GM23338 (cell line): ENCODE measurements at regions not wholly inside any gene's neighbourhood (a gene's known extent, or its start where the extent isn't known, plus 50 kb on each side); places are given as distances from the start of the nearest gene placed in this dataset.

Experiments
- CREB1 ChIP-seq: fragments of 250-450 bp; sonication (Bioruptor Pico); IDR thresholded peaks from 2 replicates; pipeline ENCODE4 v1.5.0; 2020; ENCODE audit warnings: low read depth, mild to moderate bottlenecking, moderate library complexity
- CTCF ChIP-seq, 2 experiments: fragments of 200-600 bp in 1 of 2; sonication (generic) in 1 of 2; conservative IDR thresholded peaks; 2 replicates each; pipeline versions ENCODE4 v1.5.1 to v1.6.1; 2016 to 2017; ENCODE audit warnings: antibody characterized with exemption in 2 of 2, low read depth in 2 of 2, mild to moderate bottlenecking in 2 of 2, moderate library complexity in 1 of 2
- EZH2phosphoT487 ChIP-seq: fragments of 200-600 bp; sonication (generic); IDR thresholded peaks from one replicate; pipeline ENCODE4 v1.8.1; 2018; ENCODE audit warnings: antibody characterized with exemption; ENCODE audit not compliant: unreplicated experiment
- POLR2AphosphoS5 ChIP-seq: IDR thresholded peaks from 2 replicates; pipeline ENCODE4 v1.6.1; 2016; ENCODE audit warnings: antibody characterized with exemption, low read depth
- TF ChIP-seq, protein P1 (sequence below): IDR thresholded peaks from one replicate; pipeline ENCODE4 v1.6.1; 2018; ENCODE audit warnings: antibody characterized with exemption; ENCODE audit not compliant: unreplicated experiment

DNA sequence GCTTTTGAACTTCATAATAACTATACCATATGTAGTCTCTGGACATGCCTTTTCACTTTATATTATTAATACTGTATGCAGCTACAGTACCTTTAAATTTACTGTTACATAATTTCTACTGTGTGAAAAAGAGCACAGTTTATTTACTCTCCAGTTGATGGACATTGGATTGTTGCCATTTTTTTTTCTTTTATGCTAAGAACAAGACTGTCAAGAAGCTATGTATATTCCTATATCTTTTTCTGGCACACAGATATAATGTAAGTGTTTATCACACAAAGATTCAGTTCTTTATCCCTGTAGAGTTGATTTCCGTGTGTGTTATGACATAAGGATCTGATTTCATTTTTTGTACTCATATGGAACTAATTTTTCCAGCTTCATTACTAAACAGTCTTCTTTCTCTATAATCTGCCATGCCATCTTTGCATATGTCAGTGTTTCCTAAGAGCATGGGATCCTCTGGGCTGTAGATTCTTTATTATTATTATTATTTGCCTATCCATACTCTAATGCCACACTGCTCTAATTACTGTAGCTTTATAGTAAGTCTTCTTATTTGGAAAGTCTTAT, 593.0 kb upstream of the ATP2B1 start:
- TF ChIP-seq POLR2AphosphoS5 (no peak), CTCF (conservative IDR thresholded peaks at IDR 0.05; ENCODE audit: low read depth in 2 of 2) (no peak), CREB1 (CRISPR knock-in tag) (no peak), EZH2phosphoT487 (no peak)
- TF ChIP-seq, protein P1, sequence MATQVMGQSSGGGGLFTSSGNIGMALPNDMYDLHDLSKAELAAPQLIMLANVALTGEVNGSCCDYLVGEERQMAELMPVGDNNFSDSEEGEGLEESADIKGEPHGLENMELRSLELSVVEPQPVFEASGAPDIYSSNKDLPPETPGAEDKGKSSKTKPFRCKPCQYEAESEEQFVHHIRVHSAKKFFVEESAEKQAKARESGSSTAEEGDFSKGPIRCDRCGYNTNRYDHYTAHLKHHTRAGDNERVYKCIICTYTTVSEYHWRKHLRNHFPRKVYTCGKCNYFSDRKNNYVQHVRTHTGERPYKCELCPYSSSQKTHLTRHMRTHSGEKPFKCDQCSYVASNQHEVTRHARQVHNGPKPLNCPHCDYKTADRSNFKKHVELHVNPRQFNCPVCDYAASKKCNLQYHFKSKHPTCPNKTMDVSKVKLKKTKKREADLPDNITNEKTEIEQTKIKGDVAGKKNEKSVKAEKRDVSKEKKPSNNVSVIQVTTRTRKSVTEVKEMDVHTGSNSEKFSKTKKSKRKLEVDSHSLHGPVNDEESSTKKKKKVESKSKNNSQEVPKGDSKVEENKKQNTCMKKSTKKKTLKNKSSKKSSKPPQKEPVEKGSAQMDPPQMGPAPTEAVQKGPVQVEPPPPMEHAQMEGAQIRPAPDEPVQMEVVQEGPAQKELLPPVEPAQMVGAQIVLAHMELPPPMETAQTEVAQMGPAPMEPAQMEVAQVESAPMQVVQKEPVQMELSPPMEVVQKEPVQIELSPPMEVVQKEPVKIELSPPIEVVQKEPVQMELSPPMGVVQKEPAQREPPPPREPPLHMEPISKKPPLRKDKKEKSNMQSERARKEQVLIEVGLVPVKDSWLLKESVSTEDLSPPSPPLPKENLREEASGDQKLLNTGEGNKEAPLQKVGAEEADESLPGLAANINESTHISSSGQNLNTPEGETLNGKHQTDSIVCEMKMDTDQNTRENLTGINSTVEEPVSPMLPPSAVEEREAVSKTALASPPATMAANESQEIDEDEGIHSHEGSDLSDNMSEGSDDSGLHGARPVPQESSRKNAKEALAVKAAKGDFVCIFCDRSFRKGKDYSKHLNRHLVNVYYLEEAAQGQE: no peak
